GM06990 (cell line): ENCODE measurements at regions not wholly inside any gene's neighbourhood (a gene's known extent, or its start where the extent isn't known, plus 50 kb on each side); places are given as distances from the start of the nearest gene placed in this dataset.
"Not testable (repeated sequence)": the region's sequence is repeated elsewhere in the genome, so short reads cannot be mapped to it uniquely, and the experiment has no call there.

Experiments used
- DNase-seq: peaks from one replicate; pipeline ENCODE4 v3.0.0-alpha.2; 2011; ENCODE audit not compliant: insufficient read length; ENCODE audit errors: extremely low read depth
- H3K27me3 ChIP-seq: replicated peaks from 2 replicates; pipeline ENCODE4 v1.6.0; 2011; ENCODE audit warnings: low read length; ENCODE audit not compliant: control insufficient read depth, insufficient read depth
- H3K36me3 ChIP-seq: 2 replicates; pipeline ENCODE4 v1.5.1; 2011; ENCODE audit warnings: low read length; ENCODE audit not compliant: control insufficient read depth, insufficient read depth
- H3K4me3 ChIP-seq: replicated peaks from 2 replicates; pipeline ENCODE4 v1.5.1; 2011; ENCODE audit warnings: low read depth, mild to moderate bottlenecking, control low read depth, low read length
- CTCF ChIP-seq: IDR thresholded peaks from 2 replicates; pipeline ENCODE4 v1.5.1; 2011; ENCODE audit warnings: low read length, control low read depth, mild to moderate bottlenecking, inconsistent platforms; ENCODE audit not compliant: insufficient read depth, poor library complexity, severe bottlenecking

DNA sequence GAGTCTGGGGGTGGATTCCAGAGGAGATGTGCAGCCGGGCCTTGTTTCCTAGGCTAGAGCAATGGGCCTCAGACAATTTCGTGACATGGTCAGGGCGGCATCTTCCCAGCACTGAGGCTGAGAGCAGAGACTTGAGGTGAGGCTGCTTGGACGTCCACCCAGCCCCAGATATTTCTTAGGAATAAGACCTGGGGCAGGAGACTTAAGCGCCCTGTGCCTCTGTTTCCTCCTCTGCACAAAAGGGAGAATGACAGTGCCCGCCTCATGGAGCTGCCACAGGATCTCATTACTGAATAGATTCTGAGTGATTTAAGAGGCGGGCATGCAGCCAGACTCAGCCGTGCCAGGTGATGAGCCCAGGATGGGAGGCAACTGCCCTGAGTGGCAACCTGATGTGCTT, 297.9 kb upstream of the SFSWAP start:
- no peak overlapping the region for H3K4me3 ChIP-seq
- no peak for DNase-seq
- H3K27me3 ChIP-seq: no peaks in the 10 kb centered on the region
- H3K36me3 ChIP-seq: no peaks in the 10 kb centered on the region
- TF ChIP-seq CTCF: no peak

DNA sequence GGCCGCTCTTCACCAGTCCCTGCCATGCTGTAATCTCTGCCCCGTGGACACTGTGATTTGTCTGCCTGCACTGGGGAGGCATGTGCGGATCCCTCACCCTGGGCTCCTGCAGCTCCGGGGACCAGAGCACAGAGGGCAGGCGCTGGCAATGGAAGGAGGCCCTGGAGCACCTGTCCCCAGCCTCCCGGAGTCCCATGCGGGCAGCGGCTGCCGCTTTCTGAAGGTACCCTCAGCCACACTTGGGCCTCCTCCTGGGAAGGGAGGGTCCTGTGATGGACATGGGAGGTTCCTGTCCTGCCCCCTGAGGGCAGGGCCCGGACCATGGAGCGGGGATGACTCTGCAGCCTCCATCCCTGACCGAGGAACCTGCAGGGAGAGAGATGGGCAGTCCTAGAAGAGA, 297.4 kb upstream of the SFSWAP start:
- no peak overlapping the region for H3K4me3 ChIP-seq
- no peak for TF ChIP-seq CTCF
- no peak for DNase-seq
- H3K27me3 ChIP-seq: no peaks in the 10 kb centered on the region
- H3K36me3 ChIP-seq: no peaks in the 10 kb centered on the region

- not testable (repeated sequence) for H3K27me3 ChIP-seq, H3K36me3 ChIP-seq, DNase-seq, H3K4me3 ChIP-seq
Measured at GRCh38 chr12:131414155-131414922, 296.6 kb upstream of the SFSWAP start.

DNA sequence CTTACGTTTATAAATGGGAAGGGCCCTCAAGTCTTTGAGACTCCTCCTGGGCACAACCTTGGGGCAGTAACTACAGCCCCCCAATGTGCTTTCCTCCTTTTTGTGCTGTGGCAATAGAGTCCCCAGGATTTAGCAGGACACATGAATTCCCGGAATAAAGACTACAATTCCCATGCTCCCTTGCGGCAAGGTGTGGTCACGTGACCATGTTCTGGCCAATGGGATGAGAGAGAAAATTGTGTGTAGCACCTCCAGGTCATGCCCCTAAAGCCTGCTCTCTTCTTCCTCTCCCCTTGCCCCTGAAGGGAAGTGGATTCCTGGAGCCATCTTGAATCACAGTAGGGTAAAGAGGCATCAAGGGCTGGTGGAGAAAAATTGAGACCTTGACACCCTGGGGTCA, 295.1 kb upstream of the SFSWAP start:
- no peak overlapping the region for H3K4me3 ChIP-seq
- DNase-seq: no peak
- no peak for TF ChIP-seq CTCF

DNA sequence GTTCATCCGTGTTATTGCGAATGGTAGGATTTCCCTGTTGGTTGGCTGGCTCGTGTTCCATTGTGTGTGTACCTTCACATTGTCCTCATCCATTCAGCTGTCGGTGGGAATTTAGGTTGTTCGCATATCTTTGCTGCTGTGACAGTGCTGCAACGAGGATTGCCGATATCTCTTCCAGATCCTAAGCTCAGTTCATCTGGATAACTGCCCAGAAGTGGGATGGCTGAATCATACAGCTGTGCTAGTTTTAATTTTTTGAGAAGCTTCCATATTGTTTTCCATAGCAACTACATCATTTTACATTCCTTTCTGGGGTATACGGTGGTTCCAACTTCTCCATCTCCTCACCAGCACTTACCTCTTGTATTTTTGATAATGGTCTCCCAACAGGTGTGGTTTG, 292.8 kb upstream of the SFSWAP start:
- Histone ChIP-seq H3K27me3 (no peaks in the 10 kb centered on the region; the same call in none of the 2 replicates), H3K4me3 (no peak overlapping the region), H3K36me3 (no peaks in the 10 kb centered on the region)
- no peak for DNase-seq
- TF ChIP-seq CTCF: no peak

More for the DNA sequence above, 295.1 kb upstream of the SFSWAP start:
- H3K36me3 ChIP-seq: no peaks in the 10 kb centered on the region
- H3K27me3 ChIP-seq: no peaks in the 10 kb centered on the region; the same call in 1 of the 2 replicates

DNA sequence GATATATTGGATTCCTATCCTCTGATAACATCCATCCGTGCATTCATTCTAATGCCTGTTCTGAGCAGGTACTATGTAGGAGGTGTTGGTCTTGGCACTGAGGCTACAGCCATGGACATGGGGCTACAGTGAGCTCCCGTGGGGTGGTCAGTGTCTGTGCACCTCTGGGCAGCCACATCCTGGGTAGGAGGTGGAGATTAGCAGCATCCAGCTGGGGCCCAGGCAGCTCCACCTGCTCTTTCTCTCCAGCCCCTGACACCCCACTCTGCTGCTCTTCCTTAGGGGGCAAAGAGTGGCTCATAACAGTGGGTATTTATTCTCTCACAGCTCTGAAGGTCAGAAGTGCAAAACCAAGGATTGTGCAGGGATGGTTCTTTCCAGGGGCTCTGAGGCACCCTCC, 292.0 kb upstream of the SFSWAP start:
- Histone ChIP-seq H3K4me3 (no peak overlapping the region), H3K36me3 (no peaks in the 10 kb centered on the region), H3K27me3 (no peaks in the 10 kb centered on the region; the same call in none of the 2 replicates)
- no peak for DNase-seq
- no peak for TF ChIP-seq CTCF
